H1 (cell line): ENCODE measurements at regions not wholly inside any gene's neighbourhood (a gene's known extent, or its start where the extent isn't known, plus 50 kb on each side); places are given as distances from the start of the nearest gene placed in this dataset.

Experiments used
- CTCF ChIA-PET: fragments of 300-600 bp; sonication (Branson Sonifier 250); formaldehyde crosslinking; loops from one replicate; lab custom pipeline; 2021; ENCODE audit not compliant: partially characterized antibody; lab: Charles Lee
- POLR2A ChIA-PET: fragments of 300-600 bp; sonication (Branson Sonifier 250); formaldehyde crosslinking; loops from one replicate; lab custom pipeline; 2021; ENCODE audit warnings: inconsistent platforms; ENCODE audit not compliant: partially characterized antibody; lab: Charles Lee
- DNase-seq, 2 experiments: peaks; one replicate each; pipeline versions ENCODE4 v3.0.0 to v3.0.0-alpha.2; 2010 to 2022; ENCODE audit warnings: low spot score in 2 of 2, low read depth in 1 of 2, mixed read lengths in 1 of 2
- FAIRE-seq: peaks from 2 replicates; lab custom pipeline; 2011; peaks lifted over from hg19 to GRCh38; lab: Jason Lieb, UNC
- H2AFZ ChIP-seq: 2 replicates; pipeline ENCODE4 v1.8.1; 2012; ENCODE audit warnings: low read length, inconsistent platforms
- H2AK5ac ChIP-seq: 2 replicates; pipeline ENCODE4 v1.6.1; 2013; ENCODE audit warnings: low read depth, low read length
- H2BK120ac ChIP-seq: replicated peaks from 2 replicates; pipeline ENCODE3; 2013; ENCODE audit warnings: low read depth, low read length, inconsistent platforms
- H2BK12ac ChIP-seq: 2 replicates; pipeline ENCODE4 v1.6.1; 2013; ENCODE audit warnings: low read depth, low read length
- H2BK15ac ChIP-seq: 2 replicates; pipeline ENCODE4 v1.6.1; 2013; ENCODE audit warnings: low read length
- H2BK20ac ChIP-seq: 2 replicates; pipeline ENCODE4 v1.6.1; 2013; ENCODE audit warnings: low read length
- H2BK5ac ChIP-seq: 2 replicates; pipeline ENCODE4 v1.6.1; 2013; ENCODE audit warnings: low read depth, low read length
- H3K14ac ChIP-seq: 2 replicates; pipeline ENCODE4 v1.6.1; 2013; ENCODE audit warnings: inconsistent platforms; ENCODE audit not compliant: insufficient read length
- H3K18ac ChIP-seq: 2 replicates; pipeline ENCODE4 v1.6.1; 2013; ENCODE audit warnings: low read length; ENCODE audit errors: extremely low read depth
- H3K23ac ChIP-seq: 2 replicates; pipeline ENCODE4 v1.6.1; 2013; ENCODE audit warnings: inconsistent platforms; ENCODE audit not compliant: insufficient read length
- H3K23me2 ChIP-seq: 2 replicates; pipeline ENCODE4 v1.6.1; 2013; ENCODE audit warnings: low read depth, low read length
- H3K27ac ChIP-seq: 2 replicates; pipeline ENCODE4 v1.6.1; 2011; ENCODE audit warnings: low read depth, low read length, inconsistent platforms
- H3K27me3 ChIP-seq, 4 experiments: replicated peaks in 1 of 4; 1 replicate in 1 of 4; 2 replicates in 3 of 4; pipeline versions ENCODE4 v1.6.1 to v1.8.1; 2011 to 2013; ENCODE audit warnings: low read length in 3 of 4, mild to moderate bottlenecking in 3 of 4, inconsistent platforms in 2 of 4, mixed read lengths in 2 of 4, moderate library complexity in 1 of 4; ENCODE audit not compliant: control insufficient read depth in 3 of 4, insufficient read depth in 3 of 4; ENCODE audit errors: extremely low read depth in 1 of 4
- H3K36me3 ChIP-seq, 4 experiments: 2 replicates each; pipeline versions ENCODE4 v1.6.1 to v1.8.1; 2011 to 2013; ENCODE audit warnings: mild to moderate bottlenecking in 4 of 4, low read length in 3 of 4, moderate library complexity in 2 of 4, control low read depth in 1 of 4, inconsistent platforms in 1 of 4; ENCODE audit not compliant: insufficient read depth in 4 of 4, control insufficient read depth in 2 of 4
- H3K4ac ChIP-seq: replicated peaks from 2 replicates; pipeline ENCODE3; 2013; ENCODE audit warnings: low read length, low read depth, mixed read lengths, inconsistent platforms; ENCODE audit not compliant: insufficient read length
- H3K4me1 ChIP-seq, 4 experiments: replicated peaks in 1 of 4; 1 replicate in 1 of 4; 2 replicates in 3 of 4; pipeline versions ENCODE4 v1.6.1 to v1.8.1; 2011 to 2013; ENCODE audit warnings: low read length in 3 of 4, inconsistent platforms in 2 of 4, mixed read lengths in 1 of 4; ENCODE audit not compliant: insufficient read depth in 4 of 4, control insufficient read depth in 3 of 4
- H3K4me2 ChIP-seq, 2 experiments: 2 replicates each; pipeline versions ENCODE4 v1.6.1 to v1.8.1; 2011 to 2013; ENCODE audit warnings: low read depth in 2 of 2, low read length in 2 of 2, control low read depth in 1 of 2, inconsistent platforms in 1 of 2, mild to moderate bottlenecking in 1 of 2; ENCODE audit not compliant: insufficient read depth in 1 of 2
- H3K4me3 ChIP-seq, 4 experiments: fragments of 200-600, 300-600 bp in 1 of 4; sonication (generic), shearing (Covaris generic), sonication (Bioruptor Twin) in 1 of 4; 2 replicates each; pipeline versions ENCODE4 v1.5.1 to v1.8.1; 2011 to 2016; ENCODE audit warnings: low read length in 4 of 4, low read depth in 3 of 4, control low read depth in 2 of 4, inconsistent platforms in 2 of 4, mild to moderate bottlenecking in 2 of 4, mixed read lengths in 1 of 4, moderate library complexity in 1 of 4; ENCODE audit not compliant: insufficient read depth in 2 of 4; ENCODE audit errors: extremely low read depth in 1 of 4
- H3K56ac ChIP-seq: replicated peaks from 2 replicates; pipeline ENCODE3; 2013; ENCODE audit warnings: low read depth, mild to moderate bottlenecking, mixed read lengths, low read length, inconsistent platforms; ENCODE audit not compliant: insufficient read length
- H3K79me1 ChIP-seq: 2 replicates; pipeline ENCODE4 v1.6.1; 2013; ENCODE audit warnings: low read depth, low read length, control low read depth
- H3K79me2 ChIP-seq, 2 experiments: 2 replicates each; pipeline versions ENCODE4 v1.6.1 to v1.8.1; 2012 to 2013; ENCODE audit warnings: low read length in 2 of 2, mild to moderate bottlenecking in 2 of 2, inconsistent platforms in 1 of 2; ENCODE audit not compliant: insufficient read depth in 2 of 2, control insufficient read depth in 1 of 2
- H3K9ac ChIP-seq, 4 experiments: replicated peaks in 1 of 4; 1 replicate in 1 of 4; 2 replicates in 3 of 4; pipeline versions ENCODE4 v1.6.1 to v1.8.1; 2011 to 2013; ENCODE audit warnings: low read depth in 3 of 4, low read length in 3 of 4, control low read depth in 2 of 4, mild to moderate bottlenecking in 2 of 4, moderate library complexity in 2 of 4, inconsistent platforms in 1 of 4; ENCODE audit errors: extremely low read depth in 1 of 4
- H3K9me3 ChIP-seq, 2 experiments: 2 replicates each; pipeline versions ENCODE4 v1.6.1 to v1.8.1; 2012 to 2013; ENCODE audit warnings: mild to moderate bottlenecking in 2 of 2, moderate library complexity in 2 of 2, control low read depth in 1 of 2, inconsistent platforms in 1 of 2, low read depth in 1 of 2, low read length in 1 of 2, mixed read lengths in 1 of 2; ENCODE audit not compliant: insufficient read depth in 2 of 2
- H4K20me1 ChIP-seq, 2 experiments: replicated peaks in 1 of 2; 2 replicates each; pipeline versions ENCODE3 to v1.8.1; 2011 to 2013; ENCODE audit warnings: inconsistent platforms in 2 of 2, low read length in 2 of 2, mild to moderate bottlenecking in 1 of 2; ENCODE audit not compliant: insufficient read depth in 2 of 2, control insufficient read depth in 1 of 2
- H4K5ac ChIP-seq: 2 replicates; pipeline ENCODE4 v1.6.1; 2013; ENCODE audit warnings: low read length, low read depth, mixed read lengths, inconsistent platforms; ENCODE audit not compliant: insufficient read length
- H4K8ac ChIP-seq: 2 replicates; pipeline ENCODE4 v1.8.0; 2013; ENCODE audit warnings: mild to moderate bottlenecking, moderate library complexity, low read length, inconsistent platforms; ENCODE audit not compliant: insufficient read depth; ENCODE audit errors: extremely low read depth
- H4K91ac ChIP-seq: replicated peaks from 2 replicates; pipeline ENCODE3; 2013; ENCODE audit warnings: low read length, mixed read lengths, inconsistent platforms; ENCODE audit not compliant: insufficient read length
- CEBPB ChIP-seq: IDR thresholded peaks from 2 replicates; pipeline ENCODE4 v1.6.1; 2012; ENCODE audit warnings: low read depth, low read length
- CHD1 ChIP-seq: IDR thresholded peaks from 2 replicates; pipeline ENCODE4 v1.6.1; 2012; ENCODE audit warnings: low read depth, low read length, improper control_type of control experiment
- JUND ChIP-seq: IDR thresholded peaks from 2 replicates; pipeline ENCODE4 v1.6.1; 2011; ENCODE audit warnings: mild to moderate bottlenecking, improper control_type of control experiment, low read length
- KDM4A ChIP-seq: IDR thresholded peaks from one replicate; pipeline ENCODE4 v1.7.1; 2012; ENCODE audit warnings: low read depth, mild to moderate bottlenecking, moderate library complexity, low read length, inconsistent platforms; ENCODE audit not compliant: severe bottlenecking
- POLR2A ChIP-seq, 2 experiments: IDR thresholded peaks; 1 replicate in 1 of 2; 2 replicates in 1 of 2; pipeline ENCODE4 v1.6.1; 2011; ENCODE audit warnings: low read depth in 2 of 2, low read length in 2 of 2, mild to moderate bottlenecking in 2 of 2; ENCODE audit errors: control extremely low read depth in 1 of 2
- POLR2AphosphoS5 ChIP-seq: IDR thresholded peaks from 2 replicates; pipeline ENCODE4 v1.6.1; 2011; ENCODE audit warnings: low read depth, low read length
- RFX5 ChIP-seq: IDR thresholded peaks from 2 replicates; pipeline ENCODE4 v1.6.1; 2011; ENCODE audit warnings: low read depth, low read length, improper control_type of control experiment, borderline replicate concordance
- RNF2 ChIP-seq: fragments of 200-900, 300-1000 bp; sonication (generic); IDR thresholded peaks from 2 replicates; pipeline ENCODE4 v1.7.1; 2016; ENCODE audit warnings: borderline replicate concordance, low read depth, mild to moderate bottlenecking, antibody characterized with exemption, low read length; ENCODE audit not compliant: poor library complexity, severe bottlenecking; ENCODE audit errors: missing control alignments
- SP1 ChIP-seq: IDR thresholded peaks from 2 replicates; pipeline ENCODE4 v1.6.1; 2011; ENCODE audit warnings: low read depth, low read length
- SUZ12 ChIP-seq: fragments of 200-600 bp; sonication (generic); IDR thresholded peaks from 2 replicates; pipeline ENCODE4 v1.6.1; 2012; ENCODE audit warnings: mild to moderate bottlenecking, inconsistent platforms, low read length, moderate library complexity, mixed read lengths
- TAF7 ChIP-seq: optimal IDR thresholded peaks from 2 replicates; pipeline ENCODE3; 2011; ENCODE audit warnings: low read depth, mild to moderate bottlenecking, inconsistent platforms, low read length, moderate library complexity, borderline replicate concordance
- TCF12 ChIP-seq: IDR thresholded peaks from 2 replicates; pipeline ENCODE4 v1.6.1; 2011; ENCODE audit warnings: low read depth, mild to moderate bottlenecking, low read length
- WGBS, 2 experiments: shearing (Covaris generic) in 1 of 2; methylation state at CpG; one replicate each; pipeline versions ENCODE4 v1.1.6 to v1.1.7; 2013 to 2015; ENCODE audit warnings: low lambda C conversion rate in 2 of 2, mixed read lengths in 2 of 2, inconsistent platforms in 1 of 2, low coverage in 1 of 2, missing lambda C conversion rate in 1 of 2; ENCODE audit not compliant: insufficient replicate concordance in 2 of 2, insufficient coverage in 1 of 2, insufficient read length in 1 of 2; ENCODE audit errors: extremely low coverage in 1 of 2, missing lambda C conversion rate in 1 of 2; 5-methylcytosine and 5-hydroxymethylcytosine counted together

DNA sequence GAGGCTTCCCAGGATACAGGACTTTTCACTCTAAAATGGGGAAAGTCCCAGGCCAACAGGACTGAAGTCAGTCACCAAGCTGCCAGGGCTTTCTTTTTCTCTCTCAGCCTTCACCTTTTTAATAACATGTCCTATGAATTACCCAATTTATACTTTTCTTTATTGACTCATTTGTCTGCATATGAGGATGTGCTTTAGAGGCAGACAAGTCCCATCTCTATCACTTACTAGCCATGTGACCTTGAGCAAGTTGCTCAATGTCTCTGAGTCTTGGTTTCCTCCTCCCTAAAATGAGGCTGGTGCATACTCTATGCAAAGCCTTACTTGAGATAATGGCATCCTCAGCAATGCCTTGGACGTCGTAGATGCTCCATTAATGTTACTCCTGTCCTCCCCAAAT, 98.1 kb upstream of the TMPO start:
- TF ChIP-seq POLR2AphosphoS5 (no peak), KDM4A (no peak), TAF7 (no peak), TCF12 (no peak), SP1 (no peak), CHD1 (no peak), RFX5 (no peak), CEBPB (no peak), SUZ12 (no peak), JUND (no peak), POLR2A (IDR thresholded peaks at IDR 0.05; ENCODE audit: control extremely low read depth in 1 of 2, low read depth in 2 of 2, low read length in 2 of 2) (no peak), RNF2 (no peak)
- 98% methylated on average over 2 of the region's 2 CpGs; no CpG with 5 or more reads in 1 of the 2 experiments for WGBS, 2 experiments

More for the DNA sequence above, 98.1 kb upstream of the TMPO start:
- Histone ChIP-seq H2AK5ac (0 out of 2 replicates have a peak overlapping the region, but pooled peaks have one; percentile 47), H2BK20ac (0 out of 2 replicates have a peak overlapping the region, but pooled peaks have one; percentile 55), H3K27ac (no peak overlapping the region), H2BK120ac (no peak overlapping the region), H3K23me2 (no peaks in the 10 kb centered on the region), H4K5ac (no peak overlapping the region), H3K23ac (no peak overlapping the region), H3K18ac (no peak overlapping the region), H4K20me1 (no peaks in the 10 kb centered on the region), H3K79me2 (no peaks in the 10 kb centered on the region), H3K4ac (no peak overlapping the region), H4K91ac (no peak overlapping the region), H2AFZ (no peak overlapping the region), H3K4me2 (no peak overlapping the region), H3K56ac (no peak overlapping the region), H3K79me1 (no peaks in the 10 kb centered on the region), H2BK15ac (no peak overlapping the region), H3K36me3 (no peaks in the 10 kb centered on the region), H3K9me3 (no peaks in the 10 kb centered on the region), H3K9ac (no peak overlapping the region), H4K8ac (no peak overlapping the region), H3K27me3 (no peaks in the 10 kb centered on the region), H2BK12ac (no peak overlapping the region), H3K4me3 (no peak overlapping the region), H2BK5ac (no peak overlapping the region), H3K4me1 (peaks cover 0 to 4% (median 3%) of the 10 kb centered on the region in 4 experiments; a peak in 4 of 7 replicates), H3K14ac (no peak overlapping the region)
- DNase-seq (no peak), FAIRE-seq (no peak)
- POLR2A ChIA-PET: interaction anchor here (1.0 kb wide), 1 partner anchor 107 kb away, joined by 3 read pairs; no protein-coding TSS in a partner anchor
- CTCF ChIA-PET: interaction anchor here (0.6 to 2.5 kb wide), 22 partner anchors 20 to 1554 kb away, joined by 3 to 11 read pairs (median 5); no protein-coding TSS in a partner anchor
